IPS DF 19.7 (cell line): ENCODE measurements at regions not wholly inside any gene's neighbourhood (a gene's known extent, or its start where the extent isn't known, plus 50 kb on each side); places are given as distances from the start of the nearest gene placed in this dataset.

Experiments
- DNase-seq: peaks from one replicate; pipeline ENCODE4 v3.0.0-alpha.2; 2013; ENCODE audit warnings: low read depth, low spot score

DNA sequence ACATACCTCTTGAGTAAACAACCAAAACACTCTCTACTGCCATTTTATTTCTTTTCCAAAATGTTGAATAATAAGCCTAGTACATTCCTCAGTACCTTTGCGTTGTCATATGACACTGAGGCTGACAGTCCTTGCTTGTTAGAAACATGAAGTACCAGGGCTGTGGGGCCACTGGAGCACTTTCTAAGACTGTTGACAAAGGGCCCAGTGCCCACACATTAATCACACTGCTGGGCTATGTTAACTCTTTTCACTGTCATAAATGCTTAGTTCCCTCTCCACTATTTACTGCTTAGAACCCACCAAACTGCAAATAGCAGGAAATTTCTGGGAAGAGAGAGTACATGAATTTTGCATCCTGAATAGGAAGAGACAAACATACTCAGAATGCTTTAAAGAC, 57.1 kb downstream of the FAM47B start:
- no peak for DNase-seq

DNA sequence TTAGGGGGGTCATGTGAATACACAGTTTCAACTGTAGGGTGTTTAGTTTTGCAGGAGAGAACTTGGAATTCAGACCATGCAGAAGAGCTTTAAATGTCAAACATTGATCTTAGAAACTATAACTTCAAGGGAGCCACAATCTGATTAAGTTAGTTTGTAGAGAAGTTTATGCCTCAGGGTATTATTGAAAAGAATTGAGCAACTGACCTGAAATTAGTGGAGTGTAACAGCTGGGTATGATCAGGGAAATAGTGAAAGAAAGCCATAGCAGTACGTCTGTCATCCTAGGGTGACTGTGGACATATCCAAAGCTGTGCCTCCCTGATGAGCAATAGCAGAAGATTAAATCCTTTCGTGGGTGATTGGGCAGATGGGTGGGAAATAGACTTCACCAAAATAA, 63.8 kb downstream of the FAM47B start:
- no peak for DNase-seq

DNA sequence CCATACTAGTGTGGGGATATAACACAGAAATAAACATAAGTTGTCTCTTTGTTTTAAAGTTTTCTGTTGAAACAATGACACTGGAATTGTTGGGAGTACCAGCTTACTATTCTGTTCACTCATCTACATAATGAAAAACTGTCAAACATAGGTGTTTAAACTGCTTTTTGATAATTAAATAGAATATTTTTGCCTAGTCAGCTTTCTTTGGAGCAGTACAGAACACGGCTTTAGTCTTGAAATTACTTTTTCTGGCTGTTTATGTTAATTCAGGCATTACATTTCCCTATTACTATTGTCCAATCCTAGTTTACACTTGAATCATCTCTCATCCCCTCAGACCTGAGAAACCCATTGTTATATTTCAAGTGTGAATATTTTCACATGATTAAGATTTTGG, 73.0 kb downstream of the FAM47B start:
- DNase-seq: no peak

DNA sequence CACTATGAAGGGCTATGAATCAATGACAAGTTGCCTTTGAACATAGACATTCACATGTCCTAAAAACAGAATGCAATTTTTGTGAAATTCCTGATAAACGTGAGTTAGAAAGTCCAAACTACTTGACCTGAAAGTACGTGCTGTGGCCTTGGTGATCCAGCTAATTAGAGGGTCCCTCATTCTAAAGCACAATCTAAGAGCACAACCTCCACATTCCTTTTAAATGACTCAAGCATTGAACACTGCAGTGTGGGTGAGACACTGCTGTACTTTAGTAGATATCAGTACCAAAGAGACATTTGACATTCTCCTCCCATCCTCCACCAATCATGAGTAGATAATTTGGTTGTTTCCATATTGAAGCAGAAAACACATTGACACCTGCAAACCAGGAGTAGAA, 73.5 kb downstream of the FAM47B start:
- DNase-seq: no peak

DNA sequence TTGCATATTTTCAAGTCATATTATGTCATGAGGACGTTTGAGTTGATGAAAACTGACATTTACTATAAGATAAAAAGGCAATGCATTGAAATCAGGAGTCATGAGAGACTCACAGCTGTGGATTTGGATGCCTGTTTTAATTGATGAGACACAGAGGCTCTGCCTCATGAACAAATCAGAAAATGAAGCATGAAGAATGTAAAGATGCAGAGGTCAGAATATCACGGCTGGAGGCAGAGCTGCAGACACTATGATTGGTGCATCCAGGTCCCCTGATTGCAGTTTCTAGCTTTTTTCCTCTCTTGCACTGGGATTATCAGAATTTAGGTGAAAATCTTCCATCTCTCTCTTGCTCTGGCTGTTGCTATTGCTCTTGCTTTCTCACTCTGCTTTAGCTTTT, 74.7 kb downstream of the FAM47B start:
- DNase-seq: no peak

DNA sequence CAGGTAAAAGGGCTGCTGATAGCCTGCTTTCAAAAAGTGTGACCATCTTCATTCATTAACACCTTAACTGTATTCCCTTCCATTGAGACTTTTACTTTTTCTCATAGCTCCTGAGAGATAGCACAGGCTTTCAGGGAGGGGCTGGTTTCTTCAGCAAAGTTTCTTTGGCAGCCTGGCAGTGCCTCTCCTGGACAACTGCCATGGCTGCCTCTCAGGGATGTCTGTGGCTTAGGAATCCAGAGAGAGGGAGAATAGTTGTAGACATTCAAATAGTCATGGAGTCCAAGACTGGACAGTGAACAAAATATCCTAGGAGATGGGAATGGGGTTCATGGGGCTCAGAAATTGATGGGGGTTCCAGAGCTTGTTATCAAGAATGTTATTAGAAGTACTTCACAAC, 81.1 kb downstream of the FAM47B start:
- no peak for DNase-seq

DNA sequence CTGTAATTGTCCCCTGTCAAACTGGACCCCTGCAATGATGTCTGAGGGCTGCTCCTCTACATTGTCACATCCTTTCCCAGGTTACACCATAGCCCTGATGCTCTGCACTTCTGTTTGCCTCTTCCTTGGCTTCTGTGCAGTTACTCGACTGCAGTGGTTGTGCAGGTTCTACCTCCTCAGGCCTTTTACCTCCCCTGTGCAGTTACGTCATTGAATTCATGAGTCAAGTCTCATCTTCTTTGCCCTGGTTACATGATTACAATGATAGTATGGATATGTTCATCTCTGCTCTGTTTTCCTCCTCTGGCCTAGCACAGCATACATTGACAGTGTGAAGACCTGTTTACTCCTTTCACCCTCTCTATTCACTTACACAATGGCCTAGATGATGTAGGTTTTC, 83.2 kb downstream of the FAM47B start:
- no peak for DNase-seq

DNA sequence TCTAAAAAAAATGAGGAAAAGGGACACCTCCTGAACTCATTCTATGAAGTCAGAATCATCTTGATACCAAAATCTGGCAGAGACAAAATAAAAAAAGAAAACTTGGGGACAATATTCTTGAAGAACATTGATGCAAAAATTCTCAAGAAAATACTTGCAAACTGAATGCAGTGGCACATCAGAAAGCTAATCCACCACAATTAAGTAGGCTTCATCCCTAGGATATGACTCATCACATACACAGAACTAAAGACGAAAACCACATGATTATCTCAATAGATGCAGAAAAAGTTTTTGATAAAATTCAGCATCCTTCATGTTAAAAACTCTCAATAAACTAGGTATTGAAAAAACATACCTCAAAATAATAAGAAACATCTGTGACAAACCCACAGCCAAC, 98.3 kb downstream of the FAM47B start:
- no peak for DNase-seq

DNA sequence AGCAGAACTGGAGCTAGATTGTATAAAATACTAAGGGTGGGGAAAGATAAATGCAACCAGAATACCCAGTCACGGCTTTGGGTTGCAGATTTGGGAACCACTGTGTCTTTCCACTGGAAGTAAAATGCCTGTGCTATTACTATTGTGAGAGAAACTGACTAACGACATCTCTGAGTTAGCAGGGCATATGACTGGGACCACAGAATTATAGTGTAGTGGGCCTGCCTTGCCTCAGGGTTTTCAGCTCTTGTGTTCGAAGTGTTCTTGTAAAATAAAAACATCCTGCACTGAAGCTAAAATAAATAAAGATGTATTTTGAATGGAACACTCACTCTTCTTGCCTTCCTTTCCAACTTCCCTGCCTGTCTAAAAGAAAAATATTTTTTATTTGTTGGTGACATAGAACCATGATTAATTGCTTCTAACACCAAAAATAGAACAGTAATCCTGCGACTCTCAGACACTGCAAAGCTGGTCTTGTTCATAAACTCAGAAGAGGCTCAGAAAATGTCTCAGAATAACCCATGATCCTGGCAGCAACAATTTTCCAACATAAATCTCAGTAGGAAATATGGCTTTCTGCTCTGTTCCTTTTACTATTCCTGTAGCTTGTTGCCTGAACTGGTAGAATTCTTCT, 104.2 kb downstream of the FAM47B start:
- no peak for DNase-seq

DNA sequence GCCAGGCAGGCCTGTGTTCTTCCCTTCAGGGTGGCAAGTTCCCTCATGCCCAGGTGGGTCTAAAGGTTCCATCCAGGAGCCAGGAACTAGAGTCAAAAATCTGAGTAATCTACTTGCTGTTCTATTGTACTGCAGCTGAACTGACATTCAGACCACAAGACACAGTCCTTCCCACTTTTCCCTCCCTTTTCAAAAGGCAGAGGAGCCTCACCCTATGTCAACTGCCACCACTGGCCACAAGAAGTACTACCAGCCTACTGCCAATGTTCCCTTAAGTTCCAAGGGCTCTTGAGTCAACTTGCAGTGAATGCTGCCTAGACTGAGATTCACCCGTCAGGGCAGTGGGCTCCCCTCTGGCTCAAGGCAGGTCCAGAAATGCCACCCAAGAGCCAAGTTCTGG, 133.5 kb downstream of the FAM47B start:
- peak; percentile 3 for DNase-seq

DNA sequence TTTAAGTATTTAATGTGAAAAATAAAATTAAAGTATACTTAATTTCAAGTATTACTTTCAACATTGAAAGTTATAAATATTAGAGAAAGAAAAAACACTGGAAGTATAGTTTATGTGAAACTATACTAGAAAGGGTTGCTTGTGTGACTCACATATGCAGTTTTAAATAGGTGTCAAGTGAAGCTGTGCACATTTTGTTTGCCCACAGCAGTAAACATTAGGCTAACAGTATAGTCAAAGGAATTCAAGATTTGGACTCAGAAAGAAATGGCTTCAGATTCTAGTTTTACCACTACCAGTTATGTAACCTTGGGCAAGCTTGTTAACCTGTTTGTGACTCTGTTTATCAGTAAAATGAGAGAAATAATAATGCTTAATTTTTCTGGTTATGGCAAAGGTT, 148.2 kb downstream of the FAM47B start:
- DNase-seq: no peak

DNA sequence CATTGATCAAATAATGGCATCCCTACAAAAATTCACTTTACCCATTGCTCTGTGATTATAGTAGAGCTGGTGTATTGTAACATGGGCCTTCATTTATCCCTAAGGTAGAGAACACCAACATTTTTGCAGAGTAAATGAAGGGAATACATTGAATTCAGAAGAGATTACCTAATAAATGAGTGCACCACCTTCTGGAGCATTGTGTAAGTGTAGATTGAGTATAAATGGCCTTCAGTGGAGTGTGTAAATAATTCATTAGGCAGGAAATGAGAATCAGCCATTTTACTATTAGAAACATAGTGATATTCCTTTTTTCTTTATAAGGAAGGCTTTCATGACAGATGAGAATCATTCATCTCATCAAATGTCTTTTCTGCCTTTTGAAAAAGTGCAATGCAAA, 155.8 kb downstream of the FAM47B start:
- no peak for DNase-seq

DNA sequence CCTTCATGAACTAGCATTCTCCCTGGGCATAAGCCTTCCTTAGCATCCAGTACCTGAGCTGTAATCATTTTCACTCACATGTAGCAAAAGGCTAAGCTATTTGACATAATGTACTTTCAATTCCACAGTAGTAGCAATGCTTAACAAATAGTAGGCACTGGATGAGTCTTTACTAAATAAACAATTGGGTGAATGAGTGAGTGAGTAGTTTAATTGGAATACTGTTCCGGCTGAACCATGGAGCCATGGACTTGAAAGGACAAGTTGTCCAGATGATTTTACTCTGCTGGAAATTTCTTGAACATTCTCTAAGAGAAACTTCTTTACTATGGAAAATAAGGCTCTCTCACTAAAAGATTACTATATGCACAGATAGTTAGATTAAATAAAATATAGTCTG, 159.3 kb downstream of the FAM47B start:
- no peak for DNase-seq

DNA sequence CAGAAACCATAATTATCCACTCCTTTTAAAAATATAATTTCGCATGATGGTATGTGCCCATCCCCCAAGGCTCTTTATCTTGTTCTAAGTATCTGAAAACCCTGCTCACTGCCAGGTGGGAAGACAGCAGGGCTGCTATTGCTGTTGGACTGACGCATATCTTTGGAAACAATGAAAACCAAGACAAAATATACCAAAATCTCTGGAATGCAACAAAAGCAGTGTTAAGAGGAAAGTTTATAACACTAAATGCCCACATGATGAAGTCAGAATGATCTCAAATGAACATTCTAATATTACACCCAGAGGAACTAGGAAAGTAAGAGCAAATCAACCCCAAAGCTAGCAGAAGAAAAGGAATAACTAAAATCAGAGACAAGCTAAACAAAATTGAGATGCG, 162.0 kb downstream of the FAM47B start:
- no peak for DNase-seq

DNA sequence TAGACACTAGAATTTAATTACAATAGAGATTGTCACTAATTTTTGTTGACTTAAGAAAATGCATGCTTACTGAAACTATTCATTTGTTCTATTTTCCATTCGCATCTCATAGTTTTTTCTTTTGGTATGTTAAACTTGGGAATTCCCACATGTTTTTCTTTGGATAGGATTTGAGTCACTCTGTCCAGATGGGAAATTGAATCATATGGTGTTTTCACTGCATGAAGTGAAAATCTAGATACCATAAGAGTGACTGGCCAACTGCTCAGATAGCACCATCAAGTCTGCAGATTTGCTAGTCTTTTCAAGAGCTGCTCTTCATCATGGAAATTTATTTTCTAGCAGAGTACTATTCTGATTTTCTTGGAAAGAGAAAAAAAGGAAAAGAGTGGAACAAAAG, 172.6 kb downstream of the FAM47B start:
- DNase-seq: no peak

DNA sequence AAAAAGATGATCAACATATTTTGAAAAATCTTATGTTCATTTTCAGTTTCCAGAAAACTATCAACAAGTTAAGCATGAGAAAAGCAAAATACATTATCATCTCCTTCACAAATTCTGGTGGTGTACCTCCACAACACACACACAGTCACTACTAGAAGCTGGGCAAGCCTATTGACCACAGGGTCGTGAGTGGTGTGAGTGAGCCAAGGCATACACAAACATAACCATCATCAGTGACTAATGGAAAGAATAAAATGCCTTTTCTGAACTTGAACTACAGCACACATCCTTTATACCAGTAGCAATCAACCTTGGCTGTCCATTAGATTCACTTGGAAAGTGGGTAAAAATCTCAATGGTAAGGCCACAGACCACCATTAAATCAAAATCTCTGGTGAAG, 180.2 kb downstream of the FAM47B start:
- no peak for DNase-seq

DNA sequence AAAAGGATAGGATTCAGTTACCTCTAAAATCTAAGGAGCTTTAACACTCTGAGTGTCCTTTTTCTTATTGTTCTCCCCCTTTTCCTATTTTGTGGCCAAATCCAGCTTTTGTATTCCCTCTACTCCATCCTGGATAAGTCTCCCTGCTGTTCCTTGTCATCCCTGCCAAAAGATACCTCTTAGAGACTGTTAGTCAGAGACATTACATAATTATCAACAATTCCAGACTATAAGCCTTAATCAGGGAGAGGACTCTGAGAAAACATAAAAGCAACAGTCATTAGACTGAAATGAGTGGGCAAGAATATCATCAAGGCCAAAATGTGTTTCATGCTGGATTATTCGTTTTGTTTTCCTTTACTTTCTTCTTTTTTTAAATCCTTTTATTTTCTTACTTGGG, 206.9 kb downstream of the FAM47B start:
- DNase-seq: no peak

DNA sequence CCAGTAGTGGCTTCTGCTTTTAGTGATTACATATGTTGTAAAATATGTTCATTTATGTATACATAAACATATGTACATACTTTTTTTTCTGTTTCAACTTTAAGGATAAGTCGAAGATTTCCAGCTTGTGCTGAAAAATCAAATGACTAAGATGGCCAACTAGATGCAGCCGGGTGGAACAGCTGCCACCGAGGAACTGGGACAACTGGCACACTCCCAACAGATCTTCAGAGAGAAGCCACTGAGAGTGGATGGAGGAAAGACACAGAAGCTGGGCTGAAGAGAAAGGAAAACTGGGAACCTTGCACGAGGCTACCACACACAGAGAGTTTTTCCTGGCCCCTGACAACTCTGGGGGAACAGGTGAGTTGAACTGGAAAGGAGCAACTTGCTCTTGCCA, 207.5 kb downstream of the FAM47B start:
- DNase-seq: no peak

DNA sequence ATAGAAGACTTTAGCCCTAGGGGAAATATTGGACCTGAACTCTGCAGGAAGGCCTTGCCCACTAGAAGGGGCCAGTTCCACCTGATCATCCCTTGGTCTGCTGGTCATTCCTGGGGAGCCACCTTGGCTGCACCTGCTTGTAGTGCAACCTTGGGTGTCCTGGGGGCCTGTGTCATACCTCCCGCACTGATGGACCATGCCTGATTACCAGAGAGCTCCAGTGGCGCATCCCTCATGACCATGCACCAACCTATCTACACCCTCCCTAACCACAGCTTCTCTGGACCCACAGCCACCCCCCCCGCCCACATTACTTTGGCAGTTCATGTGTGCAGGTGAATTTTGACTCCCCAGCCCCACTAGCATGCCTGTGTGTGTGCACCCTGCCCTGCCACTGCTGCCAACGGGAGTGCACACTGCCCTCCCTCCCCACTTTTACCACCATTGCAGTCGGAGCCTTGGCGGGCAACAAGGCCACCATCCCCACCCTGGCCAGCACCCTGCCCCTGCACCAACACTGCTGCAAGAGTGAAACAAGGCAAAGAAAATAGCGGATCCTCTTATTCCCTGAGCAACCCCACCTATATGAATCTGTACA, 208.1 kb downstream of the FAM47B start:
- DNase-seq: no peak

DNA sequence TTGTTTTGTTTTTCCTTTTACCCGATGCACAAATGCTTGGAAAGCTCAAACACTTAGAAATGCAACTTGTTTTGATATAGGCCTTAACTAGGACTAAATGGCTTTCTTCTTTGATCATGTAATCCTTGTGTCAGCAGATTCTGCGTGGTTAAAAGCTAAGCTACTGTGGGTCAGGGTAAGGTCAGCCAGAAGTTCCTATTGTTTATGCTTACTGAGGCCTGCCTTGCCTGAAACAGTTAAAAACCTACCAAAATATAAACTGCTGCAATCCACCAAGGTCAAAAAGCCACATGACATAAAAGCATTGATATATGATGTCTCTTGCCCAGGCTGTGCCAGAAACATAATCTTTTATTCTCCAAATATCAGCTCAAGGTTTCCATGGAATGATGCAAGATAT, 223.4 kb downstream of the FAM47B start:
- DNase-seq: no peak
